Type B pancreatic cell (in vitro differentiated cells): ENCODE measurements at regions not wholly inside any gene's neighbourhood (a gene's known extent, or its start where the extent isn't known, plus 50 kb on each side); places are given as distances from the start of the nearest gene placed in this dataset.

Experiments used
- DNase-seq: peaks from one replicate; pipeline ENCODE4 v3.0.0; 2021; ENCODE audit warnings: mixed read lengths; ENCODE audit not compliant: unreplicated experiment; ENCODE audit errors: extremely low spot score
- H3K27ac Mint-ChIP-seq: 2 replicates; pipeline ENCODE4 v1.8.0; 2021; ENCODE audit warnings: mild to moderate bottlenecking, mixed read lengths
- H3K27me3 Mint-ChIP-seq: 2 replicates; pipeline ENCODE4 v1.8.0; 2021; ENCODE audit warnings: mixed read lengths
- H3K36me3 Mint-ChIP-seq: 2 replicates; pipeline ENCODE4 v1.8.0; 2021; ENCODE audit warnings: mixed read lengths
- H3K4me1 Mint-ChIP-seq: one replicate; pipeline ENCODE4 v1.8.0; 2021; ENCODE audit warnings: mixed read lengths; ENCODE audit not compliant: unreplicated experiment
- H3K4me3 Mint-ChIP-seq: 2 replicates; pipeline ENCODE4 v1.8.0; 2021; ENCODE audit warnings: mild to moderate bottlenecking, mixed read lengths
- H3K9me3 Mint-ChIP-seq: 2 replicates; pipeline ENCODE4 v1.8.0; 2021; ENCODE audit warnings: mixed read lengths
- CTCF ChIP-seq: fragments of 200-600 bp; sonication (generic); conservative IDR thresholded peaks from 2 replicates; pipeline ENCODE4 v1.5.0; 2021; ENCODE audit warnings: antibody characterized with exemption, mild to moderate bottlenecking

GRCh38 chr15:87724330-87724729, 532.2 kb downstream of the NTRK3 start:
- Mint-ChIP-seq H3K9me3 (no peaks in the 10 kb centered on the region), H3K36me3 (no peaks in the 10 kb centered on the region), H3K27me3 (peaks cover 31% of the 10 kb centered on the region)

GRCh38 chr15:87722941-87723691, 533.4 kb downstream of the NTRK3 start:
- Mint-ChIP-seq H3K27me3 (peaks cover 26% of the 10 kb centered on the region), H3K4me3 (no peak overlapping the region), H3K4me1 (peaks cover 13% of the 10 kb centered on the region), H3K9me3 (no peaks in the 10 kb centered on the region), H3K36me3 (no peaks in the 10 kb centered on the region), H3K27ac (no peak overlapping the region)
- no peak for DNase-seq
- no peak for TF ChIP-seq CTCF

More at GRCh38 chr15:87724330-87724729, 532.2 kb downstream of the NTRK3 start:
- Mint-ChIP-seq H3K4me1 (peaks cover 13% of the 10 kb centered on the region), H3K27ac (no peak overlapping the region), H3K4me3 (no peak overlapping the region)
- no peak for TF ChIP-seq CTCF
- DNase-seq = no peak

- TF ChIP-seq CTCF = no peak
- Mint-ChIP-seq H3K9me3 (no peaks in the 10 kb centered on the region), H3K27ac (no peak overlapping the region), H3K36me3 (no peaks in the 10 kb centered on the region), H3K4me3 (no peak overlapping the region), H3K4me1 (peaks cover 13% of the 10 kb centered on the region), H3K27me3 (peaks cover 37% of the 10 kb centered on the region)
- no peak for DNase-seq
Measured at GRCh38 chr15:87720235-87720634, 536.3 kb downstream of the NTRK3 start.

GRCh38 chr15:87716422-87716821, 540.1 kb downstream of the NTRK3 start:
- H3K27me3 Mint-ChIP-seq = peaks cover 50% of the 10 kb centered on the region
- no peak for DNase-seq

GRCh38 chr15:87715252-87715651, 541.3 kb downstream of the NTRK3 start:
- no peak for TF ChIP-seq CTCF
- H3K9me3 Mint-ChIP-seq = no peaks in the 10 kb centered on the region
- H3K36me3 Mint-ChIP-seq = no peaks in the 10 kb centered on the region
- H3K27ac Mint-ChIP-seq = no peak overlapping the region
- DNase-seq = no peak
- no peak overlapping the region for H3K4me3 Mint-ChIP-seq
- H3K27me3 Mint-ChIP-seq = peaks cover 51% of the 10 kb centered on the region
- H3K4me1 Mint-ChIP-seq = no peaks in the 10 kb centered on the region

More at GRCh38 chr15:87716422-87716821, 540.1 kb downstream of the NTRK3 start:
- no peaks in the 10 kb centered on the region for H3K9me3 Mint-ChIP-seq
- TF ChIP-seq CTCF = no peak
- no peak overlapping the region for H3K27ac Mint-ChIP-seq
- H3K4me3 Mint-ChIP-seq = no peak overlapping the region
- no peaks in the 10 kb centered on the region for H3K36me3 Mint-ChIP-seq
- no peaks in the 10 kb centered on the region for H3K4me1 Mint-ChIP-seq
